HFFc6 (cell line): ENCODE measurements at regions not wholly inside any gene's neighbourhood (a gene's known extent, or its start where the extent isn't known, plus 50 kb on each side); places are given as distances from the start of the nearest gene placed in this dataset.

Source experiments
- DNase-seq: peaks from one replicate; pipeline ENCODE4 v3.0.0-alpha.2; 2018
- H3K27ac Mint-ChIP-seq: 2 replicates; pipeline ENCODE4 v1.8.0; 2020; ENCODE audit warnings: mild to moderate bottlenecking, mixed read lengths
- H3K27me3 Mint-ChIP-seq: 2 replicates; pipeline ENCODE4 v1.8.0; 2021; ENCODE audit warnings: mild to moderate bottlenecking, moderate library complexity, mixed read lengths; ENCODE audit not compliant: insufficient read depth
- H3K36me3 Mint-ChIP-seq: 2 replicates; pipeline ENCODE4 v1.8.0; 2021; ENCODE audit warnings: low read depth, mixed read lengths
- H3K4me1 Mint-ChIP-seq: 2 replicates; pipeline ENCODE4 v1.8.0; 2020; ENCODE audit warnings: low read depth, mixed read lengths
- H3K4me3 Mint-ChIP-seq: 2 replicates; pipeline ENCODE4 v1.8.0; 2020; ENCODE audit warnings: mild to moderate bottlenecking, moderate library complexity, mixed read lengths
- H3K9me3 Mint-ChIP-seq: 2 replicates; pipeline ENCODE4 v1.8.0; 2020; ENCODE audit warnings: mild to moderate bottlenecking, mixed read lengths
- CTCF ChIP-seq: fragments of 200-600 bp; sonication (generic); IDR thresholded peaks from 2 replicates; pipeline ENCODE4 v1.5.0; 2021; ENCODE audit warnings: antibody characterized with exemption, mild to moderate bottlenecking

- Mint-ChIP-seq H3K36me3 (peaks cover 22% of the 10 kb centered on the region), H3K27me3 (peaks cover 5% of the 10 kb centered on the region), H3K9me3 (peaks cover 24% of the 10 kb centered on the region), H3K4me3 (no peak overlapping the region), H3K27ac (no peak overlapping the region), H3K4me1 (peaks cover 9% of the 10 kb centered on the region)
- TF ChIP-seq CTCF: no peak
- no peak for DNase-seq
Measured at GRCh38 chr4:188915175-188915574, 775.9 kb downstream of the TRIML1 start.

GRCh38 chr4:188918787-188919186 lies 779.5 kb downstream of the TRIML1 start:
- H3K27ac Mint-ChIP-seq: no peak overlapping the region
- H3K27me3 Mint-ChIP-seq: no peaks in the 10 kb centered on the region
- no peak overlapping the region for H3K4me3 Mint-ChIP-seq
- no peak for DNase-seq
- H3K9me3 Mint-ChIP-seq: peaks cover 32% of the 10 kb centered on the region
- H3K4me1 Mint-ChIP-seq: peaks cover 21% of the 10 kb centered on the region
- TF ChIP-seq CTCF: no peak
- H3K36me3 Mint-ChIP-seq: peaks cover 29% of the 10 kb centered on the region

GRCh38 chr4:188930822-188931221 lies 791.6 kb downstream of the TRIML1 start:
- DNase-seq: no peak
- Mint-ChIP-seq H3K27me3 (no peaks in the 10 kb centered on the region), H3K4me1 (peaks cover 60% of the 10 kb centered on the region)

GRCh38 chr4:188934320-188934962 lies 795.2 kb downstream of the TRIML1 start:
- TF ChIP-seq CTCF: no peak
- Mint-ChIP-seq H3K27me3 (no peaks in the 10 kb centered on the region), H3K4me1 (peaks cover 65% of the 10 kb centered on the region), H3K4me3 (peak overlapping the region; percentile 74), H3K27ac (peak overlapping the region; percentile 89), H3K9me3 (peaks cover 28% of the 10 kb centered on the region), H3K36me3 (peaks cover 27% of the 10 kb centered on the region)
- DNase-seq: peak; percentile 82

More at GRCh38 chr4:188930822-188931221, 791.6 kb downstream of the TRIML1 start:
- TF ChIP-seq CTCF: no peak
- no peak overlapping the region for H3K4me3 Mint-ChIP-seq
- peaks cover 27% of the 10 kb centered on the region for H3K36me3 Mint-ChIP-seq
- H3K9me3 Mint-ChIP-seq: peaks cover 32% of the 10 kb centered on the region
- no peak overlapping the region for H3K27ac Mint-ChIP-seq

- TF ChIP-seq CTCF: no peak
- Mint-ChIP-seq H3K27me3 (peaks cover 2% of the 10 kb centered on the region; the same call in 1 of the 2 replicates), H3K27ac (peak overlapping the region; percentile 94), H3K36me3 (peaks cover 25% of the 10 kb centered on the region), H3K4me1 (peaks cover 78% of the 10 kb centered on the region), H3K9me3 (no peaks in the 10 kb centered on the region), H3K4me3 (peak overlapping the region; percentile 77)
- DNase-seq: peak; percentile 99
Measured at GRCh38 chr4:188941524-188942119, 802.4 kb downstream of the TRIML1 start.
